CD4-positive, CD25-positive, alpha-beta regulatory T cell (primary cell): ENCODE measurements at regions not wholly inside any gene's neighbourhood (a gene's known extent, or its start where the extent isn't known, plus 50 kb on each side); places are given as distances from the start of the nearest gene placed in this dataset.

Source experiments
- ATAC-seq, 2 donors: fragments of 150-1000 bp; cut with Tn5 transposase; one replicate each; pipeline ENCODE4 v1.10.0; 2021; ENCODE audit warnings: low read depth in 2 of 2, moderate number of reproducible peaks in 2 of 2, moderate library complexity in 1 of 2
- DNase-seq, 3 donors: peaks; one replicate each; pipeline versions ENCODE4 v3.0.0 to v3.0.0-alpha.2; 2012 to 2022; ENCODE audit warnings: mixed read lengths in 1 of 3
- H3K27ac ChIP-seq: one replicate; pipeline ENCODE4 v1.7.0; 2013; ENCODE audit warnings: mild to moderate bottlenecking, low read length; ENCODE audit not compliant: insufficient read depth, poor library complexity, severe bottlenecking
- H3K27me3 ChIP-seq: one replicate; pipeline ENCODE4 v1.7.0; 2013; ENCODE audit warnings: low read length; ENCODE audit not compliant: control insufficient read depth, insufficient read depth
- H3K36me3 ChIP-seq: one replicate; pipeline ENCODE4 v1.7.0; 2013; ENCODE audit warnings: mild to moderate bottlenecking, low read length, moderate library complexity; ENCODE audit not compliant: control insufficient read depth, insufficient read depth
- H3K4me1 ChIP-seq: 2 replicates; pipeline ENCODE4 v1.7.0; 2013; ENCODE audit warnings: mild to moderate bottlenecking, low read length; ENCODE audit not compliant: insufficient read depth, control insufficient read depth, poor library complexity, severe bottlenecking
- H3K4me3 ChIP-seq: one replicate; pipeline ENCODE4 v1.7.0; 2013; ENCODE audit warnings: low read depth, mild to moderate bottlenecking, low read length, moderate library complexity
- H3K9me3 ChIP-seq, 2 experiments: 1 replicate in 1 of 2; 2 replicates in 1 of 2; pipeline ENCODE4 v1.7.0; 2013; ENCODE audit warnings: low read length in 2 of 2, mild to moderate bottlenecking in 1 of 2, moderate library complexity in 1 of 2; ENCODE audit not compliant: control insufficient read depth in 2 of 2
- H3K27ac Mint-ChIP-seq, 3 donors: one replicate each; pipeline ENCODE4 v1.8.0; 2020 to 2022; ENCODE audit warnings: mild to moderate bottlenecking in 3 of 3, mixed read lengths in 3 of 3, moderate library complexity in 2 of 3
- H3K27me3 Mint-ChIP-seq: one replicate; pipeline ENCODE4 v1.8.0; 2022; ENCODE audit warnings: mild to moderate bottlenecking, mixed read lengths
- H3K36me3 Mint-ChIP-seq: one replicate; pipeline ENCODE4 v1.8.0; 2020; ENCODE audit warnings: mixed read lengths
- H3K4me1 Mint-ChIP-seq, 4 donors: one replicate each; pipeline ENCODE4 v1.8.0; 2020 to 2022; ENCODE audit warnings: mixed read lengths in 4 of 4, mild to moderate bottlenecking in 1 of 4
- H3K4me3 Mint-ChIP-seq, 4 donors: one replicate each; pipeline ENCODE4 v1.8.0; 2020 to 2022; ENCODE audit warnings: mild to moderate bottlenecking in 4 of 4, mixed read lengths in 4 of 4, moderate library complexity in 3 of 4
- H3K9me3 Mint-ChIP-seq, 7 donors: one replicate each; pipeline ENCODE4 v1.8.0; 2020 to 2022; ENCODE audit warnings: mixed read lengths in 7 of 7, mild to moderate bottlenecking in 3 of 7, moderate library complexity in 2 of 7

DNA sequence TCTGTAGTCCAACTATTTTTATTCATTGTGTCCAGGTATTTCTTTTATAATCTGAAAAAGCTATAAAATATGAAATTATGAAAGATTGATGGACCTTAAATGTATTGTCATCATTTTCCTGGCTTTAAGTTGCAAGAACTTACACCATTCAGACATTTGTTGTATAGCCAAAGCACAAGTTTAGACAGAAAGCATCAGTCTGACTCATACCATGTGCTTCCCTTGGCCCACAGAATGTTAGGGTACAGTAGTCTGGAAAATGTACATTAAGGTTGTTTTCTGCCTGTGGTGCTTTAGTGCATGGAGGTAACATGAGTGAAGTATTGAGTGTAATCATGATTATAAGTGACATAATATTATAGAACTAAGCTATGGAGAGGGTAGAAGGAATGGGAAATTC lies 1002.5 kb downstream of the BCL11B start:
- Histone ChIP-seq H3K4me3 (no peak overlapping the region), H3K4me1 (no peaks in the 10 kb centered on the region), H3K9me3 (peaks cover 8 to 14% of the 10 kb centered on the region in 2 experiments), H3K27me3 (no peaks in the 10 kb centered on the region), H3K27ac (no peak overlapping the region), H3K36me3 (no peaks in the 10 kb centered on the region)
- DNase-seq (no peak), ATAC-seq (no peak)
- H3K9me3 Mint-ChIP-seq: peaks cover 0 to 18% (median 6%) of the 10 kb centered on the region in 7 donors
- no peaks in the 10 kb centered on the region for H3K27me3 Mint-ChIP-seq
- H3K4me1 Mint-ChIP-seq: peaks cover 5 to 28% (median 15%) of the 10 kb centered on the region in 4 donors
- H3K36me3 Mint-ChIP-seq: peaks cover 7% of the 10 kb centered on the region
- H3K4me3 Mint-ChIP-seq: no peak overlapping the region
- peak overlapping the region in 1 of 3 donors; percentile 80 for H3K27ac Mint-ChIP-seq

DNA sequence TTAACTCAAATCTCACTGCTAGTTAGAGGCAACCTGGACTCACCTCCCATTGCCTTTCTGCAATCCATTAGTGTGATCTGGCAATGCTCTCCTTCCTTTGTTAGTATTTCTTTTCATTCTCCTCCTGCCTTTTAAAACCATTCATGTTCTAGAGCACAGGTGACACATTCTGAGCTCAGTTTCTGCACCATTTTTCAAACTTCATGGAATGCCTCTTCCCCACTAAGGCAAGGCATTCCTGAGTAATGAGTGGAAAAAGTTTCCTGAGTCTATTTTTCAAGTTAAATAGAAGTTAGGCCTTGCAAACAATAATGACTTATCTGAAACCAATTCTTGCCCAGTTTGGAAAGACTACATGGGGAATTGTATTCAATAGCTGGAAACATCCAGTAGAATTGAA lies 1001.8 kb downstream of the BCL11B start:
- H3K9me3 Mint-ChIP-seq: peaks cover 0 to 18% (median 6%) of the 10 kb centered on the region in 7 donors
- DNase-seq (no peak), ATAC-seq (no peak)
- H3K4me3 Mint-ChIP-seq: peak overlapping the region in 1 of 4 donors; percentile 27
- Histone ChIP-seq H3K27me3 (no peaks in the 10 kb centered on the region), H3K9me3 (peaks cover 8 to 14% of the 10 kb centered on the region in 2 experiments), H3K4me1 (no peaks in the 10 kb centered on the region), H3K4me3 (no peak overlapping the region), H3K36me3 (no peaks in the 10 kb centered on the region), H3K27ac (no peak overlapping the region)
- H3K4me1 Mint-ChIP-seq: peaks cover 5 to 25% (median 14%) of the 10 kb centered on the region in 4 donors
- peaks cover 7% of the 10 kb centered on the region for H3K36me3 Mint-ChIP-seq
- H3K27me3 Mint-ChIP-seq: no peaks in the 10 kb centered on the region
- no peak overlapping the region for H3K27ac Mint-ChIP-seq

DNA sequence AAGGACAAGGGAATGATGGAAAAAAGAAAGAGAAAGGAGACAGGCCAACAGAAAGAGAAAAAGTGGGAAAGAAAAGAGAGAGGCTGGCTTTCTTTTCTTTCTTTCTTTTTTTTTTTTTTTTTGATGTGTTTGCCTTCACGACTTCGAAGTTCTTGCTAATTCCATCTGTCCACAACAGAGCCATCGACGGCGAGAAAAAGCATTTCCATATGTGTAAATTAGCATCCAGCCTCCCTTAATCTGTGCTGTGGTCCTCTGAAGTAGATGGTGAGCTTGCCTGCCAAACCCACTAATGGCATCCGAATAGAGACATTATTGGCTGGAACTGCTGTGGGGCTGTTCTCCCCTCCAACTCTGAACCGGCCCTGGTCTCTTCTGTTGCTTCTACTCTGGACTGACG lies 997.4 kb downstream of the BCL11B start:
- Mint-ChIP-seq H3K36me3 (peaks cover 7% of the 10 kb centered on the region), H3K27ac (peak overlapping the region in 1 of 3 donors; percentile 64), H3K4me3 (no peak overlapping the region), H3K27me3 (no peaks in the 10 kb centered on the region), H3K9me3 (peaks cover 0 to 18% (median 1%) of the 10 kb centered on the region in 7 donors), H3K4me1 (peaks cover 5 to 13% (median 9%) of the 10 kb centered on the region in 4 donors)
- H3K9me3 ChIP-seq: peaks cover 8 to 14% of the 10 kb centered on the region in 2 experiments
- H3K27ac ChIP-seq: no peak overlapping the region
- no peak overlapping the region for H3K4me3 ChIP-seq
- ATAC-seq: no peak
- no peaks in the 10 kb centered on the region for H3K4me1 ChIP-seq
- DNase-seq: no peak
- no peaks in the 10 kb centered on the region for H3K36me3 ChIP-seq
- H3K27me3 ChIP-seq: no peaks in the 10 kb centered on the region

DNA sequence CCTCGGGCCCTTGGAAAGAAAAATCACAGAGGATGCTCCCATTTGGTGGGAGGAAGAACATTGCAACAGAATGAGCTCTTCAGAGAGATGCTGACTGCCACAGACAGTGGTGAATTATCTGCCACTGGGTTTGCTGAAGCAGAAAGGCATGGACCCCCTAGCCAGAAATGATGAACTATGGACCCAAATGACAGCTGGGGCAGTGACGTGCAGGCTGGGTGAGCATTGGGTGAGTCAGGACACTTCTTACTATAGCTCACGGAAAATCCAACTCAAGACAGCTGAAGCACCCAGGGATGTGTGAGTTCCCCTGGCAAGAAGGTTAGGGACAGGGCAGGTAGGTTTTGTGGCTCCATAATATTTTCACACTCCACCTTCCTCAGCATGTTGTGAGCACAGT lies 993.2 kb downstream of the BCL11B start:
- peaks cover 0 to 8% (median 0%) of the 10 kb centered on the region in 7 donors for H3K9me3 Mint-ChIP-seq
- Histone ChIP-seq H3K27me3 (no peaks in the 10 kb centered on the region), H3K9me3 (no peaks in the 10 kb centered on the region), H3K4me3 (no peak overlapping the region), H3K27ac (no peak overlapping the region), H3K4me1 (no peaks in the 10 kb centered on the region), H3K36me3 (no peaks in the 10 kb centered on the region)
- H3K27ac Mint-ChIP-seq: peak overlapping the region; percentile 10 to 71 (median 66)
- peaks cover 0 to 6% (median 5%) of the 10 kb centered on the region in 4 donors for H3K4me1 Mint-ChIP-seq
- no peak overlapping the region for H3K4me3 Mint-ChIP-seq
- H3K27me3 Mint-ChIP-seq: no peaks in the 10 kb centered on the region
- ATAC-seq (no peak), DNase-seq (no peak)
- H3K36me3 Mint-ChIP-seq: no peaks in the 10 kb centered on the region

DNA sequence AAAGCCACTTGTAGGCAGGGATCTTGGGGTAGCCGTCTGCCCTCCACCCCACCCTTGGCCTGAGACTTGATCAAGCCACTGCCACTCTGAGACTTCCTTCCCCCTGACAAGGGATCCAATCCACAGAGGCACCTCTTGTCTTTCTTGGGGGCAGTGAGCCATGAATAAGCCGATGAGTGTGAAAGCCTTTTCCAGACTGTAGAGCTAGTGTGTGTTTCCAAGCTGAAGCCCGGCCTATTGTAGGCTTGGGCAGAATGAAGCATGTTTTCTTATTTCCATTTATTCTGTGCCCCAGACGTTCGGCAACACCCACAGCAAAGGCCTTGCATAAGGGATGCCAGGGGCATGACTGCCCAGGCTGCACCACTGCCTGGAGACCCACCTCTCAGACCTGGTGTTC lies 991.6 kb downstream of the BCL11B start:
- Histone ChIP-seq H3K4me1 (no peaks in the 10 kb centered on the region), H3K9me3 (no peaks in the 10 kb centered on the region), H3K36me3 (no peaks in the 10 kb centered on the region), H3K27me3 (no peaks in the 10 kb centered on the region), H3K27ac (no peak overlapping the region), H3K4me3 (no peak overlapping the region)
- H3K27me3 Mint-ChIP-seq: no peaks in the 10 kb centered on the region
- DNase-seq: no peak
- H3K4me1 Mint-ChIP-seq: peaks cover 0 to 8% (median 2%) of the 10 kb centered on the region in 4 donors
- no peak for ATAC-seq
- no peaks in the 10 kb centered on the region for H3K36me3 Mint-ChIP-seq
- H3K9me3 Mint-ChIP-seq: peaks cover 0 to 8% (median 0%) of the 10 kb centered on the region in 7 donors
- H3K4me3 Mint-ChIP-seq: no peak overlapping the region
- H3K27ac Mint-ChIP-seq: peak overlapping the region in 2 of 3 donors; percentile 1 to 38

DNA sequence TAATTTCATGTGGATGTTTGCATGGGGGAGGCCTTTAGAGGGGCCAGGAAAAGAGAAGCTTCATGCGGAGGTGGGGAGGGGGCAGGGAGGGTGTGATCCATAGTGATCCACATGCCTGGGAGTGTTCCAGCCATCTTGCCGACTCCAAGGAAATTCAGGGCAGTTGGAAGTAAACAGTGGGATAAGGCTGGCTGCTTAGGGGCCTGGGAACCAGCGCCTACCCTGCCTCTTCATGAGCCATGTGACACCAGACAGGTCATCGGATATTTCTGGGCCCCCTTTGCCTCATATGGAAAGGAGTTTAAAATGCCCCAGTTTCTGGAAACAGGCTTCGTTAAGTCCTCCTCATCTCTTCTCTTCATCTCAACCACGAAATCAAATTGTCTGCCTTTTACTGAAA lies 983.2 kb downstream of the BCL11B start:
- Histone ChIP-seq H3K9me3 (no peaks in the 10 kb centered on the region), H3K27ac (no peak overlapping the region), H3K36me3 (no peaks in the 10 kb centered on the region), H3K27me3 (no peaks in the 10 kb centered on the region), H3K4me3 (no peak overlapping the region), H3K4me1 (no peaks in the 10 kb centered on the region)
- Mint-ChIP-seq H3K36me3 (peaks cover 7% of the 10 kb centered on the region), H3K4me3 (no peak overlapping the region), H3K27me3 (no peaks in the 10 kb centered on the region), H3K4me1 (peaks cover 0 to 6% (median 5%) of the 10 kb centered on the region in 4 donors), H3K27ac (no peak overlapping the region), H3K9me3 (peaks cover 0 to 2% (median 0%) of the 10 kb centered on the region in 7 donors)
- DNase-seq (no peak), ATAC-seq (no peak)

DNA sequence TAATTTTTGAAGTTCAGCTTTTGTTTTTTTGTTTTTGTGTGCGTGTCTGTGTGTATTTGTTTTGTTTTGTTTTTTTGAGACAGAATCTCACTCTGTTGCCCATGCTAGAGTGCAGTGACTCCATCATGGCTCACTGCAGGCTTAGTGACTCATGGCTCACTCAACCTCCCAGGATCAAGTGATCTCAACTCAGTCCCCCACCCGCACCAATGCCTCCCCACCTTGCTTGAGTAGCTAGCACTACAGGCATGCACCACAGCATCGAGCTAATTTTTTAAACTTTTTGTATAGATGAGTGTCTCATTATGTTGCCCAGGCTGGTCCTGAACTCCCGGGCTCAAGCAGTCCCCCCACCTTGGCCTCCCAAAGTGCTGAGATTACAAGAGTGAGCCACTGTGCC lies 981.4 kb downstream of the BCL11B start:
- Mint-ChIP-seq H3K27ac (peak overlapping the region in 2 of 3 donors; percentile 65 to 72), H3K4me3 (no peak overlapping the region), H3K9me3 (peaks cover 0 to 2% (median 0%) of the 10 kb centered on the region in 7 donors), H3K36me3 (peaks cover 7% of the 10 kb centered on the region), H3K4me1 (peaks cover 0 to 6% (median 4%) of the 10 kb centered on the region in 4 donors), H3K27me3 (no peaks in the 10 kb centered on the region)
- no peak overlapping the region for H3K27ac ChIP-seq
- DNase-seq (no peak), ATAC-seq (no peak)
- H3K4me1 ChIP-seq: no peaks in the 10 kb centered on the region
- no peaks in the 10 kb centered on the region for H3K36me3 ChIP-seq
- H3K4me3 ChIP-seq: no peak overlapping the region
- no peaks in the 10 kb centered on the region for H3K9me3 ChIP-seq
- no peaks in the 10 kb centered on the region for H3K27me3 ChIP-seq

DNA sequence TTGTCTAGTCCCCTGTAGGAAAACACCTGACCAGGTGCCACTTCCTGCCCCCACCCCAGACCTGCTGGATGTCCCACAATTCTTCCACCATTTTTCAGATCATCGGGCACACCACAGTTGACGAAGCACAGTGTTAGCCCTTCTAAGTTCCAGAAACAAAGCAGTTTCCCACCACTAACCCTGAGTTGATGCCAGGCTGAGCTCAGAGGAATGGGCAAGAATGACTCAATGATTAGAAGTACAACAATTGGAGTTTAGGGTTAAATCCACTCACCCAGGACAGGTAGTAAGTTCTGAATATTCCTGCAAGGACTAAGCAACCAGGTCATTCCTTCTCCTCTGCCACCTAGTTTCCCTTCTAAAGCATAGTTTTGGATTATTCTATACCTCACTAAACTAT lies 979.8 kb downstream of the BCL11B start:
- Mint-ChIP-seq H3K4me1 (peaks cover 0 to 6% (median 4%) of the 10 kb centered on the region in 4 donors), H3K27me3 (no peaks in the 10 kb centered on the region), H3K36me3 (peaks cover 3% of the 10 kb centered on the region), H3K27ac (no peak overlapping the region), H3K4me3 (no peak overlapping the region), H3K9me3 (peaks cover 0 to 2% (median 0%) of the 10 kb centered on the region in 7 donors)
- Histone ChIP-seq H3K27me3 (no peaks in the 10 kb centered on the region), H3K9me3 (no peaks in the 10 kb centered on the region), H3K4me1 (no peaks in the 10 kb centered on the region), H3K36me3 (no peaks in the 10 kb centered on the region), H3K4me3 (no peak overlapping the region), H3K27ac (no peak overlapping the region)
- ATAC-seq (no peak), DNase-seq (no peak)
